HCT116 (cell line): ENCODE measurements at regions not wholly inside any gene's neighbourhood (a gene's known extent, or its start where the extent isn't known, plus 50 kb on each side); places are given as distances from the start of the nearest gene placed in this dataset.

Source experiments
- ATAC-seq: fragments of 200-7000 bp; cut with Tn5 transposase; 2 replicates; pipeline ENCODE4 v1.9.1; 2020; ENCODE audit warnings: mild to moderate bottlenecking, moderate library complexity
- BruUV-seq: library from RNA; stranded (reverse); fragments of 400-500 nt; replicated peaks from 2 replicates; lab custom pipeline; 2021; lab: Mats Ljungman, UMichigan
- CTCF ChIA-PET: fragments of 300-600 bp; sonication (Branson Sonifier 250); formaldehyde crosslinking; loops from one replicate; lab custom pipeline; 2021; ENCODE audit warnings: antibody characterized with exemption; lab: Charles Lee
- POLR2A ChIA-PET: fragments of 300-600, 350-600 bp; sonication (Branson Sonifier 250); formaldehyde crosslinking; loops from one replicate; lab custom pipeline; 2021; ENCODE audit warnings: antibody characterized with exemption; lab: Charles Lee
- RAD21 ChIA-PET, 2 experiments: fragments of 300-600 bp; sonication (Branson Sonifier 250); formaldehyde crosslinking; loops; one replicate each; lab custom pipeline; 2023; ENCODE audit warnings: low total read pairs in 2 of 2; ENCODE audit not compliant: uncharacterized antibody in 2 of 2, unreplicated experiment in 2 of 2, low non-redundant PET in 1 of 2; lab: Charles Lee
- DNase-seq: peaks from one replicate; pipeline ENCODE4 v3.0.0-alpha.2; 2010; ENCODE audit warnings: low read depth, low spot score
- H2AFZ ChIP-seq: fragments of 200-600 bp; shearing (Covaris generic), sonication (generic); 2 replicates; pipeline ENCODE4 v1.6.1; 2017; ENCODE audit warnings: low read depth, mixed run types, mixed read lengths, antibody characterized with exemption, low read length; ENCODE audit not compliant: poor library complexity, severe bottlenecking
- H3K27ac ChIP-seq: 2 replicates; pipeline ENCODE4 v1.5.1; 2012; ENCODE audit warnings: low read depth, low read length
- H3K27me3 ChIP-seq: fragments of 200-600 bp; sonication (generic); 2 replicates; pipeline ENCODE4 v1.6.1; 2016; ENCODE audit warnings: mixed run types, low read length, mixed read lengths; ENCODE audit not compliant: insufficient read depth
- H3K36me3 ChIP-seq, 2 experiments: fragments of 200-500 bp in 1 of 2; fragments of 200-600 bp in 1 of 2; sonication (Bioruptor generic) in 1 of 2; sonication (generic) in 1 of 2; 2 replicates each; pipeline versions ENCODE4 v1.5.1 to v1.6.1; 2014 to 2016; ENCODE audit warnings: low read length in 2 of 2, inconsistent platforms in 1 of 2, mixed read lengths in 1 of 2, mixed run types in 1 of 2; ENCODE audit not compliant: insufficient read depth in 2 of 2, control insufficient read depth in 1 of 2
- H3K4me1 ChIP-seq, 2 experiments: fragments of 200-600 bp in 1 of 2; sonication (generic) in 1 of 2; 2 replicates each; pipeline versions ENCODE4 v1.5.1 to v1.6.1; 2012 to 2017; ENCODE audit warnings: low read length in 2 of 2, inconsistent platforms in 1 of 2, mild to moderate bottlenecking in 1 of 2, mixed read lengths in 1 of 2, mixed run types in 1 of 2, moderate library complexity in 1 of 2; ENCODE audit not compliant: insufficient read depth in 2 of 2, control insufficient read depth in 1 of 2
- H3K4me2 ChIP-seq: fragments of 200-600 bp; sonication (generic); 2 replicates; pipeline ENCODE4 v1.6.1; 2017; ENCODE audit warnings: mixed run types, low read length, mixed read lengths
- H3K4me3 ChIP-seq, 2 experiments: fragments of 200-600 bp in 1 of 2; sonication (generic) in 1 of 2; replicated peaks in 1 of 2; 2 replicates each; pipeline ENCODE4 v1.5.1; 2011 to 2016; ENCODE audit warnings: low read length in 2 of 2, control low read depth in 1 of 2, low read depth in 1 of 2, mild to moderate bottlenecking in 1 of 2, mixed read lengths in 1 of 2, mixed run types in 1 of 2
- H3K79me2 ChIP-seq: fragments of 200-600 bp; sonication (generic); 2 replicates; pipeline ENCODE4 v1.6.1; 2017; ENCODE audit warnings: mild to moderate bottlenecking, mixed run types, low read length, moderate library complexity, mixed read lengths; ENCODE audit not compliant: insufficient read depth
- H3K9ac ChIP-seq: fragments of 200-600 bp; sonication (generic); 2 replicates; pipeline ENCODE4 v1.6.1; 2016; ENCODE audit warnings: low read length, mixed read lengths
- H3K9me2 ChIP-seq: fragments of 200-600 bp; sonication (generic), shearing (Covaris generic); 2 replicates; pipeline ENCODE4 v1.6.1; 2017; ENCODE audit warnings: mixed run types, mild to moderate bottlenecking, moderate library complexity; ENCODE audit not compliant: insufficient read depth
- H3K9me3 ChIP-seq, 2 experiments: fragments of 200-500 bp in 1 of 2; fragments of 200-600 bp in 1 of 2; sonication (Bioruptor generic) in 1 of 2; sonication (generic) in 1 of 2; 2 replicates each; pipeline ENCODE4 v1.6.1; 2014 to 2017; ENCODE audit warnings: low read length in 2 of 2, mixed read lengths in 2 of 2, inconsistent platforms in 1 of 2, low read depth in 1 of 2, mild to moderate bottlenecking in 1 of 2, mixed run types in 1 of 2, moderate library complexity in 1 of 2; ENCODE audit not compliant: control insufficient read depth in 1 of 2, insufficient read depth in 1 of 2
- H4K20me1 ChIP-seq: fragments of 200-600 bp; sonication (generic), shearing (Covaris generic); 2 replicates; pipeline ENCODE4 v1.6.1; 2017; ENCODE audit warnings: mixed run types, mild to moderate bottlenecking, moderate library complexity; ENCODE audit not compliant: insufficient read depth
- CEBPB ChIP-seq: IDR thresholded peaks from 2 replicates; pipeline ENCODE4 v1.6.1; 2012; ENCODE audit warnings: low read depth
- CTCF ChIP-seq, 3 experiments: fragments of 200-600 bp in 1 of 3; sonication (generic) in 1 of 3; IDR thresholded peaks in 2 of 3; conservative IDR thresholded peaks in 1 of 3; 2 replicates each; pipeline ENCODE4 v1.5.1; 2012 to 2017; ENCODE audit warnings: low read depth in 2 of 3, low read length in 2 of 3, antibody characterized with exemption in 1 of 3, borderline replicate concordance in 1 of 3, control low read depth in 1 of 3, mild to moderate bottlenecking in 1 of 3, mixed read lengths in 1 of 3, mixed run types in 1 of 3, moderate library complexity in 1 of 3; ENCODE audit not compliant: insufficient read depth in 1 of 3
- EGR1 ChIP-seq: IDR thresholded peaks from 2 replicates; pipeline ENCODE4 v1.6.1; 2012; ENCODE audit warnings: low read depth
- ELF1 ChIP-seq: IDR thresholded peaks from 2 replicates; pipeline ENCODE4 v1.6.1; 2012; ENCODE audit warnings: low read depth, borderline replicate concordance
- EZH2 ChIP-seq: fragments of 200-600 bp; sonication (generic); IDR thresholded peaks from 2 replicates; pipeline ENCODE4 v1.6.1; 2017; ENCODE audit warnings: antibody characterized with exemption, mixed run types
- EZH2phosphoT487 ChIP-seq: fragments of 200-600 bp; IDR thresholded peaks from 2 replicates; pipeline ENCODE4 v1.6.1; 2018; ENCODE audit warnings: antibody characterized with exemption, borderline replicate concordance
- FOSL1 ChIP-seq: IDR thresholded peaks from 2 replicates; pipeline ENCODE4 v1.6.1; 2012; ENCODE audit warnings: low read depth
- MAX ChIP-seq: IDR thresholded peaks from 2 replicates; pipeline ENCODE4 v1.6.1; 2012
- POLR2A ChIP-seq: IDR thresholded peaks from 2 replicates; pipeline ENCODE4 v1.7.0; 2011; ENCODE audit warnings: borderline replicate concordance; ENCODE audit not compliant: insufficient read depth, insufficient read length; ENCODE audit errors: extremely low read depth
- POLR2AphosphoS5 ChIP-seq: IDR thresholded peaks from 2 replicates; pipeline ENCODE4 v1.6.1; 2011; ENCODE audit warnings: mild to moderate bottlenecking, low read depth, low read length, moderate library complexity
- RAD21 ChIP-seq: IDR thresholded peaks from 2 replicates; pipeline ENCODE4 v1.6.1; 2012; ENCODE audit warnings: low read depth, mild to moderate bottlenecking
- REST ChIP-seq: IDR thresholded peaks from 2 replicates; pipeline ENCODE4 v1.6.1; 2012; ENCODE audit warnings: low read depth
- TCF7L2 ChIP-seq: IDR thresholded peaks from 2 replicates; pipeline ENCODE4 v1.7.0; 2011; ENCODE audit warnings: borderline replicate concordance, inconsistent platforms; ENCODE audit not compliant: insufficient read depth, insufficient read length; ENCODE audit errors: extremely low read depth
- YY1 ChIP-seq: IDR thresholded peaks from 2 replicates; pipeline ENCODE4 v1.6.1; 2011; ENCODE audit warnings: low read length, low read depth, moderate library complexity, mild to moderate bottlenecking; ENCODE audit not compliant: insufficient replicate concordance; ENCODE audit errors: extremely low read depth
- ZBTB33 ChIP-seq: IDR thresholded peaks from 2 replicates; pipeline ENCODE4 v1.6.1; 2011; ENCODE audit warnings: mild to moderate bottlenecking, low read length, moderate library complexity; ENCODE audit not compliant: insufficient replicate concordance; ENCODE audit errors: extremely low read depth
- ZFX ChIP-seq: fragments of 450-650 bp; IDR thresholded peaks from 2 replicates; pipeline ENCODE4 v1.6.1; 2017
- ZNF274 ChIP-seq: fragments of 200-500 bp; sonication (Bioruptor generic); IDR thresholded peaks from 2 replicates; pipeline ENCODE4 v1.6.1; 2014; ENCODE audit warnings: mild to moderate bottlenecking, low read depth, low read length, inconsistent platforms
- intact Hi-C: fragments of 100-400 bp; cut with micrococcal nuclease; formaldehyde crosslinking; loops from 2 replicates; pipeline ENCODE4 v1.10.0; 2022

- TF ChIP-seq CTCF (IDR thresholded peaks at IDR 0.05 in 2 of 3, conservative IDR thresholded peaks at IDR 0.05 in 1 of 3; ENCODE audit: borderline replicate concordance in 1 of 3, insufficient read depth in 1 of 3, low read depth in 2 of 3, low read length in 2 of 3) (no peak), EGR1 (no peak), CEBPB (no peak), POLR2AphosphoS5 (no peak), MAX (no peak), TCF7L2 (no peak), RAD21 (no peak)
- TF ChIP-seq, all 23 proteins: peak for 0
Measured at GRCh38 chr10:57962839-57963238, 304.9 kb downstream of the IPMK start (continued).

- ChIA-PET POLR2A (no interaction called here), CTCF (no interaction called here), RAD21 (no interaction called here)
- DNase-seq (no peak), ATAC-seq (no peak)
- no peak overlapping the region for H3K27ac ChIP-seq
- intact Hi-C loops = no loop called here
- no peaks in the 10 kb centered on the region for H3K9me2 ChIP-seq
- H3K9ac ChIP-seq = no peak overlapping the region
- no peaks in the 10 kb centered on the region for H3K27me3 ChIP-seq
- H3K4me1 ChIP-seq = no peaks in the 10 kb centered on the region
- no peak overlapping the region for H3K4me3 ChIP-seq
- no peak overlapping the region for H2AFZ ChIP-seq
- H4K20me1 ChIP-seq = no peaks in the 10 kb centered on the region
- no TSS peak for BruUV-seq
- H3K79me2 ChIP-seq = no peaks in the 10 kb centered on the region
- no peak overlapping the region for H3K4me2 ChIP-seq
- H3K9me3 ChIP-seq = no peaks in the 10 kb centered on the region
- no peaks in the 10 kb centered on the region for H3K36me3 ChIP-seq
- TF ChIP-seq POLR2AphosphoS5 = no peak
- no peak for TF ChIP-seq POLR2A
- TF ChIP-seq EGR1 = no peak
- TF ChIP-seq TCF7L2 = no peak
- no peak for TF ChIP-seq ZBTB33
- TF ChIP-seq ELF1 = no peak
- TF ChIP-seq CEBPB = no peak
- TF ChIP-seq FOSL1 = no peak
- no peak for TF ChIP-seq EZH2
- TF ChIP-seq REST = no peak
- TF ChIP-seq RAD21 = no peak
- TF ChIP-seq YY1 = no peak
- TF ChIP-seq EZH2phosphoT487 = no peak
- no peak for TF ChIP-seq ZNF274
- no peak for TF ChIP-seq ZFX
Measured at GRCh38 chr10:57961487-57961886, 306.2 kb downstream of the IPMK start.
